ENCODE measurements at regions not wholly inside any gene's neighbourhood (a gene's known extent, or its start where the extent isn't known, plus 50 kb on each side); places are given as distances from the start of the nearest gene placed in this dataset.
"Not testable (repeated sequence)": the region's sequence is repeated elsewhere in the genome, so short reads cannot be mapped to it uniquely, and the experiment has no call there.

DNA sequence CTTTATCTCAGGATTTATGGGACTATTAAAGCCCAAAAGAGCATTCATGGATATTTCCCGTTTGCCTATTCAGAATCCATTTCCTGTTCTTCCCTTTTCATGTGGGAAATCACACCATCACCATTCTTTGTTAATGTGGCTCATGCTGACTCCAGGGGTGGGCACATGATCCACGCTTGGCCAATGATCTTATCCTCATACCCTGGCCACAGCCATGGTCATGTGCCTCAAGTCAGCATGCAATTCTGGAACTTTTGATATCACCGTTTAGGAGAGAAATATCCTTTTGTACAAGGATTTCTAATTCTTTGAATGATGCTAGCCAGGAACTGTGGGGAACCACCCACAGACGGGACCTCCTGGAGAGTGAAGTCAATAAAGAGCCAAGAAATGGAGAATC is 272.2 kb downstream of the PRELID2 start:
- DNase-seq, result no peak

DNA sequence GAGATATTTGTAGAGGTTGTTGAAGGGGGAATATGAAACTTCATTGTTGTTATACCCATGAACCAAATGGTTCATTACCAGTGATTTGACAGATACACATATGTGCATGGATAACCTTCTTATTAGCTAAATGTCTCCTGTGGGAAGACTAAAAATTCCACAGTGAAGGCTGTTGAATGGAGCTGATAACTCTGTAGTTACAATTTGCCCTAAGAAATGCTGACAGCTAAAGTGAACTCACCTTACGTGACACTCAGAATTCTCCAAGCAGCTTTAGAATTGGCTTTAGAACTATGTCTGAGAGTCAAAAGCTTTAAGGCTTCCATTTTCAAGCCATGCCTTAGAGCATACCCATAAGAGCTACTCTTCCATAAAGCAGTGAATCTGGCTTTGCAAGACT is 276.9 kb downstream of the PRELID2 start:
- no peak for DNase-seq

DNA sequence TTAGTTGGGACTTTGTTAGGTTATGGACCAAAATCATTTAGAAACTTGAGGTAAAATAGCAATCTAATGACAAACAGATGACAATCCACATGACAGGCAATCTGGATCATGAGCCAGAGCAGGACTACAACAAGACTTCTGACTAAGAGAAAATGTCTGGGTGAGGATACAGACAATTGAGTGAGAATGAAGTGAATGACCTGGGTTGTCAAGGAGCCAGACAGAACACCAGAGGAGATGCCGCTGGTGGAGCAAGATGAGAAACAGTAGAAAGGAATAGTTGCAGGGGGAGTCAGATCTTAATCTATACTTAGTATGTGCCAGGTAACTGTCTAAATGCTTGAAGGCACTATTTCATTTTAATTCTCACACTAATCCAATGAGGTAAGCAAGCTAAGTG is 277.8 kb downstream of the PRELID2 start:
- DNase-seq, result no peak

DNA sequence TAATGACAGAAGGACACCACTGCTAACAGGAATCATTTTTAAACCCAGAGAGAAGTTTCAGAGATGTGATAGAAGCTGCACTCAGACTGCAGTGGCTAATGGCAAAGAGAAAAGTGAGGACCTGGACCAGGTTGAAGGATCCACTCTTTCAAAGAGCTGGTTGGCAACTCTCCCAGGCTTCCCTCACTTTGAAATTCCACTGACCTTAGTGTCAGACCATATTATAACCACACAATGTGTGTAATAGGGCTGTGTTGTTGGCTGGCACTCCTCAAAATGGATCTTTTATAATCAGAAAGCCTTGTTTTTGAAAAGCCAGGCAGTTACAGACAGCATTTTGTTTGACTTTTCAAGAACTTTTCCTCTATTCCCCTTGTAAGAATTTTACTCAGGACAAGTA is 280.7 kb downstream of the PRELID2 start:
- DNase-seq, result no peak

DNA sequence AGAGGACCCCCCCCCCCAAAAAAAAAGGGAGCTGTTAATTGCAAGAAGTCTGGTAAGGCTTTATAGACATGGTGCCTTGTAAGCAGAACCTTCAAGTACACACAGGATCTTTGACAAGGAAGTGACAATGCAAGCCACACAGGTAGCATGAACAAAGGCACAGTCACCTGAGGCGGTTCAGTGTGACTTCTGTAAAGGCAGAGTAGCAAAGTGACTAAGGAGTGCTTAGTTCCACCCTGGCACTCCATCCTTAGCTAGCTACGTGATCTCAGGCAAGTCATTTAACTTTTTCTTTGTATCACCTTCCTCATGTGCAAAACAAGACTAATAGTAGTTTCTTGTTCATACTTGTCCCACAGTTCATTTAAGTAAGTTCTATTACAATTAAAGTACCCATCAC is 282.0 kb downstream of the PRELID2 start:
- no peak for DNase-seq

DNA sequence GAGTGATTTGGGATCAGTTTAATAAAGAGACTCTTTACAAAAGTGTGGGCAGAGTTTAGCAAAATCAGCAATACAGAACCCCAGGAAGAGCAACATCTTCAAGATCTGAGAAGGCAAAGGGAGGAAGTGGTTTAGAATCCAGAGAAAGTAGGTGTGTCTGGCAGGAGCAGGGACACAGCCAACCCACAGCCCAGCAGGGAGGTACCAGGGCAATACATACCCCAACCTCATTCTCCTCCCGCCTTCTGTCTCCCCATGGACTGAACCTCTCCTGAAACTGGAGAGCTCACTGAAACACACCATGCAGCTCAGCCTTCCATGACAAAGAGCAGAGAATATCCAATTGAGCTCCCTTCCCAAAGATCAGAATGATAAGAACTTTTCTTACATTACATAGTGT is 283.4 kb downstream of the PRELID2 start:
- no peak for DNase-seq

DNA sequence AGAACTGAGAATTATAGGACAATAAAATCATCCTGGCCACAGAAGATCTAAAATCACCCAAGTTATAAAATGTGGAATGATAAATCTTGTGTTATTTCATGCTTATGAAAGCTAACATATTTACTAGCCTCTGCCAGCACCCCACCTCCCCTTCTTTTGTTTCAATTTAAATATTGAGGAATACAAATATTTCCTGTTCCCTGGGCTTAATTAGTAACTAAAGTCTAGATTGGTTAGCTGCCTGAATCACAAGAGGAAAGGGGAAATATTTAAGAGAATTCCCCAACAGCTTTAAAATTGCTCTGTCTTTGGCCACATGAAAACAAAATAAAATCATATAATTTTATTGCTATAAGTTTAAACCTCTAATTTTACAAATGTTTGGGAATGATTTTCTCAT is 287.0 kb downstream of the PRELID2 start:
- no peak for DNase-seq

DNA sequence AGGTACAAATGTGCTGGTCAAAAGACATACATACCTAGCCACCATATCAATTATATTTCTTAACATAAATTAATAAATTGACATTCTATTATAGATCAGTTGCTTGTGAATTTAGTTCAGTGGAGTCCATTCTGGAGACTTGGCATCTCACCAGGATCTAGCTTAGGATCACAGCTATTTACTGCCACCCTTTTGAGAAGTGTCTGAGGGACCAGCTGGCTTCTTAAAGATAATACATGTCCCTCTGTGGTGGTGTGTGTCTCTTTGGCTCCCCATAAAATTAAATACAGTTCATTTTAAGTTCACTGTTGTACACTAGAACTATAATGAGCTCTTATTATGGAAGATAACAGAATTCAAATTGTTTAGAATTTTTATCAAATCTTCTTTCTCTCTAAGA is 290.7 kb downstream of the PRELID2 start:
- DNase-seq, result no peak

DNA sequence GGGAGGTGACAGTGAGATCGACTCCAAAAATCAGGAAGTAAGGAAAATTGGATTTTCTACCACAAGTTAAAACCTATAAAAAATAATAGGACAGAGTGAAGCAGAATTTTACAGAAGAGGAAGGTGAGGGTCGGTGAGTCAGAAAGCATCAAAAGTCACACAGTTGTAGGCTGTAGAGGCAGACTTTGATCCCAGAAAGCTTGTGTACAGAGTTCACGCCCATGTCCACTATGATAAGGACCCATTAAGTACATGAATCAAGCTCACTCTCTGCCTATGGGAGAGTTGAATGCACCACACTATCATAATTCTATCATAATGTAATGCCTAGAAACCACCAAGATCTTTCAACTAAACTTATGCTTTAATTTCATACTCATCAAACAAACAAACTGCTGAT is 291.2 kb downstream of the PRELID2 start:
- DNase-seq, result no peak

DNA sequence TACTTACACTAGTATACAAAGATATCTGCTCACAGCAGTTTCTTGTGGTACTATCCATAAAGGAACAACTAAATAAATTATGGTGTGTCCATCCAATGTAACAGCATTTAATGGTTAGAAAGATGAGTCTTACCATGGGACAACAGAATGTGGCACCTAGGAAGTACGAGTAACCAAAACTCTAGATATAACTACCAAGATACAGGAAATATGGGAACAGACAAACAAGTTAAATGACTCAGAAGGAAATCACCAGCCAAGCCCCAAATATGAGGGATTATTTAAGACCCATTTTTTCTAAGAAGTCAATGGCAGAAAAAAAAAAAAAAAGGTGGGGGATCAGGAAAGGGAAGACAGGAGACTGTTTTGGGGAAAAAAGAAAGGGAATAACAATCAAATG is 294.8 kb downstream of the PRELID2 start:
- DNase-seq, result no peak

DNA sequence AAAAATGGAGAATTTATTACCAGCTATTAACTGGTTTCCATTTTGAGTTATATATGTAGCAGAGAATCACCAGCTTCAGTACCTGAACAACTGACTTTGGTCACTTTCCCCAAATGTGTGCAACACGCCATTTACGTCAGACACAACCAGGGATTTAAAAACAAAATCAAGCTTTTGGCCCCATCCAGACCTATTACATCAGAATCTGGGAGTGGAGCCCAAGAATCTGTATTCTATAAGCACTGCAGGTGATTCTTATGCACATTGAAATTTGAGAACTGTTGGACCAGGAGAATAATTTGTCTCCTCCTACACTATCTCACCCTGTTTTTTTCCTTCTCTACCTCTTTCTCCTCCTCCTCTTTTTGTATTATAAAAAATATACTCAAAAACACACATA is 295.9 kb downstream of the PRELID2 start:
- no peak for DNase-seq

DNA sequence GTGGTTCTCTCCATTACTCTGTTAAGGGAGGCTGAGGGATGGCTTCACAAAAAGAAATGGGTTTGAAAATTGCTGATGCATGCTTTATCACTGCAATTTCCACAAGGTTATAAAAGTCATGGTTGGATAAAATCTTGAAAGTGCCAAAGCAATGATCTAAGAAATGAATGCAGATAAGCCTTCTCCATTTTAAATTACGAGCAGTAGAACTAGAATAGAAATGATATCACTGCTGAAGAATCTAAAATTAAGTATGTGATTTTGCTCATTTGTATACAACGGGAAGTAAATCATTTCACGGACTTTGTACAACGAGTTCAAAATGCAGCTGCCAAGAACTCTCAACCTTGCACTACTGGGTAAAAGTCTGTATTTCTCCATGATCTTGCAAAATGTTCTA is 299.0 kb downstream of the PRELID2 start:
- DNase-seq, result no peak

DNA sequence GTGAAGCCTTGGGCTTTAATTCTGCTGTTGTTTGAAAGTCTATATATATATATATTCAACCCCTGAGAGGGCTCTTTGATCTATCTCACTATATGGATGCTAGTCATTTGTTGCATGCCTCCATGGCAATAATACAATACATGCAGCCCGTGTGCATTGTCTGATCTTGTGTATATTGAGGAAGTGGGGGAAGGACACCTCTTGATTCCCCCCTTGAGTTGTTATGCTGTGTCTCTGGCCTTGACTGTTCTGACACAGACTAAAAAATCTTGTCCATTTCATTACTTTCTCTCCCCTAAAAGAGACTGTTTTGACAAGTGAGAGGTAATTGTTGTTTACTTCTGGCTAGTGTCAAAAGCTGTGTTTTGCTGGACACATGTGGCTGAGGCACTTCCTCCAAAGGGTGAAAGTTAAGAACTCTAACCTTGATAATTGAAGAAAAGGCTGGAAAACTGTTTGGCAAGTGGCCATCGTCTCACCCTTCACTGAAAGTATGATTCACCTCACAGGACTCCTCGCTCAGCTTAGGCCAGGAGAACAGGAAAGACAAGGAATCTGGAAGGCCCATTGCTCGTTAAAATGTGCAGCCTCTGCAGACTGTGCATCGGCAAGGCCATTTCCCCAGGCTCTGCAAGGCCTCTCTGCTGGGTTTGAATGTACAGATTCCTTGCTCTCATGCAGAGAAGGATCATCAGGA is 304.0 kb downstream of the PRELID2 start:
- no peak for DNase-seq

DNA sequence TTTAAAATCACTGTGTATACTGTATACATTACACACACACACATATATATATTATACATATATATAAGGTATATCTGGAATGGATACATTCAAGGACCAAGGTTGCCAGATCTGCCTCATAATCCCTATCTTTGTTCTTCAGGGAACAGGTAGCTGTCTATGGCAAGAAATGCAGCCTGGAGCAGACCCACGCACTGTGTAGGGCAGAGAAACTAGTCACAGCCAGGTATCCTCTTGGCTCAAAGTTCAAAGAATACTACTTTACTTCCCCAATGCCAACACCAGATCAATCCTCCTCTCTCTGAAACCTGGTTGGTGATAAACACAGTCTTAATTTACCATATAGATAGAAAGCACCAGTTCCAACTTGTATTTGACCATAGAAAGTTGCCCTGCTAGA is 313.6 kb downstream of the PRELID2 start:
- DNase-seq, result no peak

DNA sequence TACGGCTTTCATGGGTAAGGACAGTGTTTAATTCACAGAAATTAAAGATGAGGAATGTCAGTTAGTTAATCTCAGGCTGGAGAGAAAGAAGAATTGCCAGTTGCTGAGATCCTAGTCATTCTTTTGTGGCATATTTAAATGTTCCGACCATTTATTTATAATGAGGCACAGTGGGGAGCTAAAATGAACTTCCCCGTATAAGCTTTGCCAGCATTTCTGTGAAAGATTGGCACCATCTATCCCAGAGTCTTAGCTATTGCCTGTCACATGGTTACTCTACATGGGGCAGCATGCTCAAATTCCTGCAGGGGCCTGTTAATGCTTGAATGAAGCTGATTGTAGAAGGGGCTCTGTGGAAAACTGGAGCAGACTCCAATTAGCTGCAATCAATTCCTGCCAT is 314.1 kb downstream of the PRELID2 start:
- no peak for DNase-seq

DNA sequence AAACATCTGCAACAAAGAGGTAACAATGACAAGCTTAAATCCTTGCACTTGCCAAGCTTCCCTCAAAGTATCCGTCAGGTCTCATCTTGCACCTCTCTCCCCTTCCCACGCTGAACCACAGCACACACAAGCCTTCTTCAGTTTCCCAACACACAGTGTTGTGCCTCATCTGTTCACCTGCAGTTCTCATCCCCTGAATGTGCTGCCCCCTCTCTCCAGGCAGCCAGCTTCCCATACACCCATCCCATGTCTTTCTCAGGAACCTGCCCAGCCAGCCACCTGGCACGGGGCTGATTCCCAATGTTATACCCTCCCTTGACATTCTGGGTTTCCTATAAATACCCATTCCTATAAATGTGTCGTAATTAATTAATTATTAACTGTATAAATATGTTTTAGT is 314.8 kb downstream of the PRELID2 start:
- no peak for DNase-seq

DNA sequence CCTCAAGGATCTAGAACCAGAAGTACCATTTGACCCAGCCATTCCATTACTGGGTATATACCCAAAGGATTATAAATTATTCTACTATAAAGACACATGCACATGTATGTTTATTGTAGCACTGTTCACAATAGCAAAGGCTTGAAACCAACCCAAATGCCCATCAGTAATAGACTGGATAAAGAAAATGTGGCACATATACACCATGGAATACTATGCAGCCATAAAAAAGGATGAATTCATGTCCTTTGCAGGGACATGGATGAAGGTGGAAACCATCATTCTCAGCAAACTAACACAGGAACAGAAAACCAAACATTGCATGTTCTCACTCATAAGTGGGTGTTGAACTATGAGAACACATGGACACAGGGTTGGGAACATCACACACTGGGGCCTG is 317.6 kb downstream of the PRELID2 start:
- not testable (repeated sequence) for DNase-seq

DNA sequence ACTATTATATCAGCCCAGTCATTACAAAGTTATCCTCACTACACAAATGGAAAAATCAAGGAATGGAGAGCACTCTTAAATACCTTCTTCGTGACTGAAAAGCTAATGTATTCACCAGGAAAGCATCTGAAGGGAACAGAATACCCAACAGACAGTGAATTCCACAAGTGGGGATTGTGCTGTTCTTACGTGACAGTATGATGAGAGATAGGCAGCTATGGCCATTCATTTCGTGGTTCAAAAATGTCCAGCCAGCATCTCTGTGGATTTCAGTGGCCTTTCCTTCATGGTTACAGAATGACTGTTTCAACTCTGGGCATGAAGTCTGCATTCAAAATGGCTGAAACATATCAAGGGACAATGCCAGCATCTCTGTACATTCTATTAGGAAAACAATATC is 323.8 kb downstream of the PRELID2 start:
- DNase-seq, result no peak

DNA sequence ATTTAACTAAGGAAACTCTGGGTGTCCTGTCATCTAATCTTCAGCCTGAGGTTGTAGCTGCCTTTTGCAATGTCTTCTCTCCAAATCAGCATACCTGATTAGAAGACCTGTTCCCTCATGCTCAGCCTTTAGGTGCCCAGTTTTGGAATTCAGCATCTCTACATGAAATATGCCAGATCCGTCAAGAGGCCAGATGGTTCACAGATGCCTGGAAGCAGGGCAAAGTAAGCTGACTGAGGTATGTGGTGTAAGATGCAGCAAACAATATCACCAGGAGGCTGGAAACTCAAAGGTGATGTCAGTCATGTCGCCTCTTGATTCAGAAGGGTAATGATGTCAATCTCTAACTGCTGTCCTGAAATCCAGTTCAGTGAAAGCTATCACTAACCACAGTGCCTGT is 324.4 kb downstream of the PRELID2 start:
- DNase-seq, result no peak

DNA sequence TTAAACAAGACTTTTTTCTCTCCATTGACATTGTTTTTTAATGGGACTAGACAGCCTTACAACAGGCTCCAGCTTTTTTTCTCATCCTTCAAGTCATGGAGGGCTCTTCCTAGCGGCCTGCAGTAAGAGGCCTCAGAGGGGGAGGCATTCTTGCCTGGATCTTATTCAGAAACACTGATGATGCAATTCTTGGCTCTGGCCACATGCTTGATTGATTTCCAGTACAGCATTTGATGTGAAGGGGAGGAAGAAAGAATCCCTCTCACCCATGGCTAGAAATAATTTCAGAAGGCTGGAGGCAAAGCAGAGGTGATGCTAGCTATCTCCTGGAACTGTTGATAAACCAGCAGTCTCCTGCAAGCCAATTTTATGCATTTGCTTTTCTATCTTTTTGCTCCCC is 324.8 kb downstream of the PRELID2 start:
- DNase-seq, result peak; percentile 15

DNA sequence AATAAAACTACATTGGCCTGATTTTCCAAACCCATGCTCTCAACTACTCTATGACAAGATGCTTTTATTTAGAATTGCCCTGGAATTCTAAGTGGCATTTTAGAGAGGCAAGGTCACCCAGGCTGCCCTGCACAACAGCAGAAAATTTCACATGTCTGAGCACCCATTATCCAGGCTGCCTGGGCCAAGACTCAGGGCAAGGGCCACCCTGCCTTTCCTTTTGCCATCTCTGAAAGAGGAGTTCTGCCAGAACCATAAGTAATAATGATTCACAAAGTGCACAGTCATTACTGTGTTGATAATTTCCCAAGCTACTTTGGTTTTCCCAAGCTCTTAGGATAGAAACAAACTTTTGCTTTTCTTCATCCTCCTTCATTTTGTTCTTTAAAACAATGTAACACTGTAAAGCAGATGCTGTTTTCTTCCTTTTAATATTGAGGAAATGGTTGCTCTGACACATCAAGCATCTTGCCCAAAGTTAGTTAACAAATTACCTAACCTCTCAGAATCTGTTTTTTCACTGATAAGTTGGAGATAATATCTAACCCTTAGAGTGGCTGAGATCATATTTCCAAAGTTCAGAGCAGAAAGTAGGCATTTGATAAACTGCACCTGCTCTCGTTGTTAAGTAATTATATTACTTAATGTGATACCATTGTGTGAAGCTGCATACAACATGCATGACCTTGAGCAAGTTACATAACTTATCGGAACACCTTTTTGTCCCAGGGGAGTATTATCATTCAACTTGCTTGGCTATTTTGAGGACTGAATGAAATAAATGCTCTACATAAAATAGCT is 325.6 kb downstream of the PRELID2 start:
- no peak for DNase-seq

DNA sequence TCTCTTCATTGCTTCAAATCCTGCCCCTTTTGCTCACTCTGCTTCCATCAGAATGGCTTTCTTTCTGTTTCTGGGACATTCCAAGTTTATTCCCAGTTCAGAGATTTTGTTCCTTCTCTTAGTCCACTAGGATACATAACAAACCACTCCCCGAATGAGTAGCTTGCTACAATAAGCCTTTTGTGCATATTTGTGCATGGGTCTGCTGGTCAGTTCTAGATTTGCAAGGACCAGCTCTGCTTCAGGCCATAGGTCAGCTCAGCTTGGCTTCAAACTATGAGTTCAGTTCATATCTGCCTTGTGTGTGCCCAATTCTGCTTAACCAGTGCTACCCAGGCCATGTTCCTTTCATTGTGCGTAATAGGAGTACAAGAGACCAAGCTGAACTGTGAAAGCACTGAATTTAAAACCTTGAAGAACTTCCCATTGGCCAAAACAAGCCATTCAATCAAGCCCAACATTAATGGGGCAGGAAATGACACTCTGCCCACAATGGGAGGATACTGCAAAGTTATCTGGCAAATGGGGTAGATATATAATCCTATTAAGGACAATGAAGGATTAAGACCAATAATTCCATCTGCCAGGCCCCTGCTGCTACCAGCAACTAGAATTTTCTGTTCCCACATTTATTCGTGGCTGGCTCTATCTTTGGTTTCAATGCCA is 328.8 kb downstream of the PRELID2 start:
- DNase-seq, result no peak

DNA sequence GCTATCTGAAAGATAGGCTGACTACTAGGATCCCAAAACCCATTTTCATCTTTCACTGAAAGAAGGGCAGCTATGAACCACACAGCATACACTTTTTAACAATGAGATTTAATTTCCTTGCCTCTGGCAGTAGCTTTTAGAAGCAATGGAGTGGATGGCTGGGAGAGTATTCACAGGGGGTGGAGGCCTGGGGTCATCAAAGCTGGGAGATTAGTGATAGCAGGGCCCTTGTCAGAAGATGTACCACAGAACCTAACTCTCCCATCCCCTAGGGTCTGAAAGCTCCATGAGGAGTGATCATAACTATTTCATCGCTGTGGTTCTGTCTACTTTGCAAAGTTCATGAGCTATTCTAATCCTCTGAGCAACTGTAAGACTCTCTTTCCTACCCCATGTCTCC is 332.2 kb downstream of the PRELID2 start:
- no peak for DNase-seq

DNA sequence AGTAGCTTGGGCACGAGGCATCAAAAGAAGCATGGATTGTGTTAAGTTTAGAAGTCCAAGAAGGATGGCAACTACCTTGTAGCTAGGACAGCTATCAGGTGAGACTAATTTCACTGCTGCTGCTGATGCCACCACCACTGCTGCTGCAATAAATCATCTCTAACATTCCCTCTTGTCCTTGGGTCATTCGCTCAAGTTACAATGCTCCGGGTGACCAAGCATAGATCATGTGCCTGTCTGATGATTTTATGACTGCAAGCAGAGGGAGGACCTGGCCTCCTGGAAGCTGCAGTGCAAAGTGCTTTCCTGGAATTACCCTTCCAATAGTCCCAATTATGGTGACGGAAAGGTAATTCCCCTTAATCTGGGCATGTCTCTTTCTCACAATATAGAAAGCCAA is 334.4 kb downstream of the PRELID2 start:
- peak; percentile 10 for DNase-seq

Measured in right kidney (tissue), 1 donor.